Left ventricle myocardium inferior (tissue), 1 donor: ENCODE measurements at regions not wholly inside any gene's neighbourhood (a gene's known extent, or its start where the extent isn't known, plus 50 kb on each side); places are given as distances from the start of the nearest gene placed in this dataset.

Experiments used
- DNase-seq: peaks from one replicate; pipeline ENCODE4 v3.0.0-alpha.2; 2020
- H3K27ac ChIP-seq: fragments of 200-600 bp; replicated peaks from 2 replicates; pipeline ENCODE4 v1.8.0; 2021
- H3K27me3 ChIP-seq: fragments of 200-600 bp; 2 replicates; pipeline ENCODE4 v1.8.0; 2021; ENCODE audit warnings: low read depth
- H3K36me3 ChIP-seq: fragments of 200-600 bp; 2 replicates; pipeline ENCODE4 v1.8.0; 2021
- H3K4me1 ChIP-seq: fragments of 200-600 bp; 2 replicates; pipeline ENCODE4 v1.8.0; 2021
- H3K4me3 ChIP-seq: fragments of 200-600 bp; 2 replicates; pipeline ENCODE4 v1.8.0; 2021; ENCODE audit warnings: mild to moderate bottlenecking, moderate library complexity
- H3K9me3 ChIP-seq: fragments of 200-600 bp; replicated peaks from 2 replicates; pipeline ENCODE4 v1.8.0; 2021
- intact Hi-C: fragments of 100-400 bp; cut with micrococcal nuclease; formaldehyde crosslinking; loops from one replicate; pipeline ENCODE4 v1.11.0; 2022
- TF ChIP-seq, protein P1 (sequence below): fragments of 200-600 bp; IDR thresholded peaks from 2 replicates; pipeline ENCODE4 v1.8.0; 2021; ENCODE audit warnings: antibody characterized with exemption, mild to moderate bottlenecking, borderline replicate concordance
- donor health status: DM: no; HTN: yes; CAD: no; lungs with severe emphysema.

DNA sequence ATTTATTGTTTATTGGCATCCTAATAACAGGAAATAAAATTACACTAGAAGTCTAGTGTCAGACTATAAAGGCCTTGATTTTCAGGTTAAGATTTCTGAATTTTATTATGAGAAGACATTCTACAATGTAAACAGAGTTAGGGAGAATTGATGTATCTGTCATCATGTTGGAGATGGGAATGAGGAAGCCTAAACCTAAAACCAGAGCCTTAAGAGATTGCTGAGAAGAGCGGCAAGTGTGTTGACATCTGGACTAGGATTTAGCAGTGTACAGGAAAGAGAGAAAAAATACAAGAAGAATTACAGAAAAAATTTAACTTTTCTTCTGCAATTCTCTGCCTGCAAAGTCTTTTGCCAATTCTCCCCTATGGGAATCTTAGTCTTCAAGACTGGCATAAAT lies 525.5 kb downstream of the NR2F1-AS1 start:
- no peaks in the 10 kb centered on the region for H3K4me1 ChIP-seq
- H3K27me3 ChIP-seq: no peaks in the 10 kb centered on the region
- no peaks in the 10 kb centered on the region for H3K9me3 ChIP-seq
- no peaks in the 10 kb centered on the region for H3K36me3 ChIP-seq
- no peak for DNase-seq
- H3K27ac ChIP-seq: no peak overlapping the region
- TF ChIP-seq, protein P1, sequence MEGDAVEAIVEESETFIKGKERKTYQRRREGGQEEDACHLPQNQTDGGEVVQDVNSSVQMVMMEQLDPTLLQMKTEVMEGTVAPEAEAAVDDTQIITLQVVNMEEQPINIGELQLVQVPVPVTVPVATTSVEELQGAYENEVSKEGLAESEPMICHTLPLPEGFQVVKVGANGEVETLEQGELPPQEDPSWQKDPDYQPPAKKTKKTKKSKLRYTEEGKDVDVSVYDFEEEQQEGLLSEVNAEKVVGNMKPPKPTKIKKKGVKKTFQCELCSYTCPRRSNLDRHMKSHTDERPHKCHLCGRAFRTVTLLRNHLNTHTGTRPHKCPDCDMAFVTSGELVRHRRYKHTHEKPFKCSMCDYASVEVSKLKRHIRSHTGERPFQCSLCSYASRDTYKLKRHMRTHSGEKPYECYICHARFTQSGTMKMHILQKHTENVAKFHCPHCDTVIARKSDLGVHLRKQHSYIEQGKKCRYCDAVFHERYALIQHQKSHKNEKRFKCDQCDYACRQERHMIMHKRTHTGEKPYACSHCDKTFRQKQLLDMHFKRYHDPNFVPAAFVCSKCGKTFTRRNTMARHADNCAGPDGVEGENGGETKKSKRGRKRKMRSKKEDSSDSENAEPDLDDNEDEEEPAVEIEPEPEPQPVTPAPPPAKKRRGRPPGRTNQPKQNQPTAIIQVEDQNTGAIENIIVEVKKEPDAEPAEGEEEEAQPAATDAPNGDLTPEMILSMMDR: no peak
- intact Hi-C loops: no loop called here
- H3K4me3 ChIP-seq: no peak overlapping the region

DNA sequence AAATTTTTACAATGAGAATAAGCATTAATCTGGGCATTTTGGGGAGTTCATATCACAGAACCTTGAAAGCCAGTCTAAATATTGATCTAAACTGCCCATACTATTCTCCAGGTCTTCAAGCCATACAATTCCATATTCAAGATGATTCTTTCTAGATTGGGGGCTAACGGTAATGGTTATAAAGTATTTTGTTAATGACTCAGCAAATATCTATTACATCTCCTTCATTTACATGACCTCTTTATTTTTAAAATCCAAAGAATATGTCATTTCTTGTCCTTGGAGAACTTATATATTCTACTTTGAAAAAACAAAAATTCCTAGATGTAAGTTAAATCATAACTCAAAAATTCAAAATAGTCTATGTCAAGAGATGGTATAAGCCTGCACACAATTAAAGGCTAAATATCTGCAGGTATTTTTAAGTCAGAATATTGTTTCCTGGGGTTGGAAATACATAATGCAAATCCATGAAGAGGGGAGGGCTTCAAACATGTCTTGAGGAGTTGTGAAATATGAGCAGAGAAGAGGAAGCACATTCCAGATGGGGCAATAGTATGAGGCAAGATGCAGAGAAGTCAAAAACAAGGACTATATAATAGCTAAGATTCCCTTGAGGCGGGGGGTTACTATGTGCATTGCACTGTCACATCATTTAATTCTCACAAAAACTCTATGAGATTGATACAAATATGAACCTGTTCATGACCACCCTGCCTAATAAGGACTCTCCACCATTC lies 526.4 kb downstream of the NR2F1-AS1 start:
- TF ChIP-seq, protein P1: no peak
- Histone ChIP-seq H3K27me3 (no peaks in the 10 kb centered on the region), H3K27ac (no peak overlapping the region), H3K9me3 (no peaks in the 10 kb centered on the region), H3K4me3 (no peak overlapping the region), H3K4me1 (no peaks in the 10 kb centered on the region), H3K36me3 (no peaks in the 10 kb centered on the region)
- intact Hi-C loops: no loop called here
- DNase-seq: no peak

DNA sequence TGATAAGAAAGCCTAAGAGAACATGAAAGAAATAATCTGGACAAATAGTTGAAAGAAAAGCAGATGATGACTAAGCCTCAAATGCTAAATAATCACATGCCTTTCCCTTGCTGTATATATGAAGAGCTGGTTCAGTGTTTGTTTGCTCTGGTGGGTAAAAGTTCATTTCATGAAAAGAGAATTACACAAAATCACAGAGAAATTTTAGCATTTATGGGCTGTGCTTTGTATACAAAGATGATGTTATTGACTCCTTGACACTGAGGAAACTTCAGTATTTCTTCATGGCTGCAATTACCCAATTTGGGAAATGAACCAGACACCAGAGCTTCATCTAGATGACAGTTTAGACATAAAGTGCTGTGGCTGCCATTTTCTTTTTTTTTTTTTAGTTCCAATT lies 527.2 kb downstream of the NR2F1-AS1 start:
- Histone ChIP-seq H3K9me3 (no peaks in the 10 kb centered on the region), H3K36me3 (no peaks in the 10 kb centered on the region), H3K4me1 (no peaks in the 10 kb centered on the region), H3K4me3 (no peak overlapping the region), H3K27ac (no peak overlapping the region), H3K27me3 (no peaks in the 10 kb centered on the region)
- intact Hi-C loops: no loop called here
- no peak for DNase-seq
- TF ChIP-seq, protein P1: no peak

DNA sequence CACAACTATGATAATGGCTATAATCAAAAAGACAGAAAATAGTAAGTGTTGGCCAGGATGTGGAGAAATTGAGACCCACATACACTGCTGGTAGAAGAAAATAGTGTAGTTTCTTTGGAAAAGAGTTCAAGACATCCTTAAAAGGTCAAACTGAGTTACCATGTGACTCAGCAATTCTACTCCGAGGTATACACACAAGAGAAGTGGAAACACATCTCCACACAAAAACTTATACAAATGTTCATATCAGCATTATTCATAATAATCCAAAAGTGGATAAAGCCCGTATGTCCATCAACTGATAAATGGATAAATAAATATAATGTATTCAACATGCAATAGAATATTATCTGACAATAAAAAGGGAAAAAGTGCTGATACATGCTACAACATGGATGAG lies 532.2 kb downstream of the NR2F1-AS1 start:
- TF ChIP-seq, protein P1: no peak
- intact Hi-C loops: no loop called here
- H3K4me3 ChIP-seq: no peak overlapping the region
- H3K36me3 ChIP-seq: no peaks in the 10 kb centered on the region
- no peaks in the 10 kb centered on the region for H3K27me3 ChIP-seq
- H3K9me3 ChIP-seq: no peaks in the 10 kb centered on the region
- no peak for DNase-seq
- H3K4me1 ChIP-seq: no peaks in the 10 kb centered on the region
- no peak overlapping the region for H3K27ac ChIP-seq

DNA sequence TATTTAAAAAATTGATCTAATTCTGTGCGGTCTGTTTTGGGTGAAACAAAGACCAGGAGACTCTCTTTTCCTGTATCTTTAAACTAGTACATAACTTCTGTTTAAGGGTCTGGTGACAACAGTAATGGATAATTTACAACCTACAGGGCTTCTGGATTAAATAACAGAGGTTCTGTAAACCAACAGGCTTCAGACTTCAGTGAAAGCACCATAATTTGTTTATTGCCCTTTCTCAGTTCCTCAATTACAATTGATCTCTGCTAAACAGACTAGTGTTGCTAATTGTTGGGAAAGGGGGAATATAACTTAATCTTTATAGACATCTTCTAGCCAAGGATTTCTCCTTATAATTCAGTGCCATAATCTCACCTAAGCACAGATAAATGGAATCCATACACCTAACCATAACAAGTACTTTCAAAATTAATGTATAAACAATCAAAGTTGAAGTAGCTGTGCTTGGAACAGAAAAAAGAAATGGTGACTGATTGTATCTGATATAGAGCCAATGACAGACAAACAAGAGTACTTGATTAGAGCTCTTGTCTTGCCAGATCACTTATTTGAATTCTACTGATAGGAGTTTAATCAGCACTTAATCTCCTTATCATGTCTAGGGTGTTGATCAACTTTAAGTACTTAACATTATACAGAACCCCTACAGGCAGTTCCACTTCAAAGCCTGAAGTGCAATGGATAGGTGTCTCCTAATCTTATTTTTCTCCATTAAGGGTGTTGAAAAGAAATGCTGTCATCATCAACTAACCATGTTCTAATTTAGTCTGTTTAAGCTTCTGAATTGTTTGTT lies 536.0 kb downstream of the NR2F1-AS1 start:
- Histone ChIP-seq H3K27ac (no peak overlapping the region), H3K9me3 (no peaks in the 10 kb centered on the region), H3K36me3 (no peaks in the 10 kb centered on the region), H3K27me3 (no peaks in the 10 kb centered on the region), H3K4me3 (no peak overlapping the region), H3K4me1 (no peaks in the 10 kb centered on the region)
- no peak for DNase-seq
- intact Hi-C loops: no loop called here
- TF ChIP-seq, protein P1: no peak
